ENCODE measurements at regions not wholly inside any gene's neighbourhood (a gene's known extent, or its start where the extent isn't known, plus 50 kb on each side); places are given as distances from the start of the nearest gene placed in this dataset.

GRCh38 chr2:234331566-234331965, 165.3 kb downstream of the ARL4C start:
- TF ChIP-seq SMYD3 (CRISPR knock-in tag; IDR thresholded peaks at IDR 0.05), result no peak
- TF ChIP-seq RXRA (CRISPR knock-in tag; IDR thresholded peaks at IDR 0.05), result no peak
- no peak for TF ChIP-seq TCF7L2 (IDR thresholded peaks at IDR 0.05; ENCODE audit: low read depth, low read length)
- TF ChIP-seq ZNF318 (CRISPR knock-in tag; IDR thresholded peaks at IDR 0.05), result no peak
- no peak for TF ChIP-seq E2F1 (CRISPR knock-in tag; IDR thresholded peaks at IDR 0.05)
- TF ChIP-seq CTCF (CRISPR knock-in tag; IDR thresholded peaks at IDR 0.05), result no peak
- TF ChIP-seq POLR2A (IDR thresholded peaks at IDR 0.05; ENCODE audit: insufficient read depth in 1 of 2, low read depth in 2 of 2, low read length in 2 of 2), result no peak
- TF ChIP-seq CREB1 (IDR thresholded peaks at IDR 0.05), result no peak
- TF ChIP-seq CREB1 (CRISPR knock-in tag; IDR thresholded peaks at IDR 0.05), result no peak
- TF ChIP-seq ZBTB4 (CRISPR knock-in tag; IDR thresholded peaks at IDR 0.05; ENCODE audit: borderline replicate concordance), result no peak
- no peak for TF ChIP-seq POLR2AphosphoS5 (IDR thresholded peaks at IDR 0.05; ENCODE audit: low read depth, low read length)
- TF ChIP-seq ZNF34 (CRISPR knock-in tag; IDR thresholded peaks at IDR 0.05; ENCODE audit: borderline replicate concordance), result no peak
- TF ChIP-seq USF2 (IDR thresholded peaks at IDR 0.05; ENCODE audit: low read depth, low read length), result no peak
- TF ChIP-seq USF2 (CRISPR knock-in tag; IDR thresholded peaks at IDR 0.05; ENCODE audit: borderline replicate concordance), result no peak
- no peak for TF ChIP-seq PBX3 (CRISPR knock-in tag; IDR thresholded peaks at IDR 0.05; ENCODE audit: borderline replicate concordance)
- TF ChIP-seq ZNF879 (CRISPR knock-in tag; IDR thresholded peaks at IDR 0.05), result no peak

Data from HepG2 (cell line).